ENCODE measurements at regions not wholly inside any gene's neighbourhood (a gene's known extent, or its start where the extent isn't known, plus 50 kb on each side); places are given as distances from the start of the nearest gene placed in this dataset.

DNA sequence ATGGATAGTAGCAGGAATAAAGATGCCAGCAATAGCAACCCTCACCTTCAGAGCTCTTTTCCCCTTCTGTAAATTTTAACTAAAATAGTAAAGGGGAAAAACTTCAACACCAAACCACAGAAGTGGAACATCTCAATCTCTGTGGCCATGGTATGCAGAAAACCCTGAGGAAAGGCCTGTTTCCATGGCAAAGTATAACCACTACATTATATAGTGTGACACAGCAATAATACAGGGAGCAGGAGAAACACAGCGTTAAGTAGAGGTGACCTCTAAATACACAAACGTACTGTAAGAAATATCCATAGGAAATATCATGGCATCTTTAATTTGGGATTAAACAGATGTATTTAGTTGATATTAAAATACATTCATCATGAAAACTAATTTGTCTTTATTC is 106.4 kb downstream of the SLC24A2 start:
- TF ChIP-seq POLR2A (IDR thresholded peaks at IDR 0.05), result no peak
- TF ChIP-seq, protein P1, sequence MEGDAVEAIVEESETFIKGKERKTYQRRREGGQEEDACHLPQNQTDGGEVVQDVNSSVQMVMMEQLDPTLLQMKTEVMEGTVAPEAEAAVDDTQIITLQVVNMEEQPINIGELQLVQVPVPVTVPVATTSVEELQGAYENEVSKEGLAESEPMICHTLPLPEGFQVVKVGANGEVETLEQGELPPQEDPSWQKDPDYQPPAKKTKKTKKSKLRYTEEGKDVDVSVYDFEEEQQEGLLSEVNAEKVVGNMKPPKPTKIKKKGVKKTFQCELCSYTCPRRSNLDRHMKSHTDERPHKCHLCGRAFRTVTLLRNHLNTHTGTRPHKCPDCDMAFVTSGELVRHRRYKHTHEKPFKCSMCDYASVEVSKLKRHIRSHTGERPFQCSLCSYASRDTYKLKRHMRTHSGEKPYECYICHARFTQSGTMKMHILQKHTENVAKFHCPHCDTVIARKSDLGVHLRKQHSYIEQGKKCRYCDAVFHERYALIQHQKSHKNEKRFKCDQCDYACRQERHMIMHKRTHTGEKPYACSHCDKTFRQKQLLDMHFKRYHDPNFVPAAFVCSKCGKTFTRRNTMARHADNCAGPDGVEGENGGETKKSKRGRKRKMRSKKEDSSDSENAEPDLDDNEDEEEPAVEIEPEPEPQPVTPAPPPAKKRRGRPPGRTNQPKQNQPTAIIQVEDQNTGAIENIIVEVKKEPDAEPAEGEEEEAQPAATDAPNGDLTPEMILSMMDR (IDR thresholded peaks at IDR 0.05), result no peak
